Skeletal muscle satellite cell (primary cell): ENCODE measurements at regions not wholly inside any gene's neighbourhood (a gene's known extent, or its start where the extent isn't known, plus 50 kb on each side); places are given as distances from the start of the nearest gene placed in this dataset.
A peak's percentile ranks its signal among the peaks of the same experiment; 100 is the strongest.

Experiments used
- H3K27me3 ChIP-seq: 2 replicates; pipeline ENCODE4 v1.7.0; 2013; ENCODE audit warnings: low read length; ENCODE audit not compliant: control insufficient read depth, insufficient read depth
- H3K36me3 ChIP-seq: 2 replicates; pipeline ENCODE4 v1.7.0; 2013; ENCODE audit warnings: mild to moderate bottlenecking, control low read depth, low read length; ENCODE audit not compliant: insufficient read depth
- H3K4me1 ChIP-seq: 2 replicates; pipeline ENCODE4 v1.7.0; 2013; ENCODE audit warnings: low read length; ENCODE audit not compliant: control insufficient read depth, insufficient read depth
- H3K4me2 ChIP-seq: 2 replicates; pipeline ENCODE4 v1.7.0; 2013; ENCODE audit warnings: mild to moderate bottlenecking, low read length
- H3K4me3 ChIP-seq: 2 replicates; pipeline ENCODE4 v1.7.0; 2013; ENCODE audit warnings: low read length
- H3K9ac ChIP-seq: 2 replicates; pipeline ENCODE4 v1.7.0; 2013; ENCODE audit warnings: mild to moderate bottlenecking, low read depth, low read length, moderate library complexity
- H3K9me3 ChIP-seq: replicated peaks from 2 replicates; pipeline ENCODE4 v1.7.0; 2013; ENCODE audit warnings: mild to moderate bottlenecking, control low read depth, low read length

- H3K36me3 ChIP-seq, result no peaks in the 10 kb centered on the region
- no peaks in the 10 kb centered on the region for H3K9me3 ChIP-seq
- H3K27me3 ChIP-seq, result peaks cover 7% of the 10 kb centered on the region
These were observed 51.4 kb upstream of the KANK4 start for GRCh38 chr1:62370594-62370993.

GRCh38 chr1:62371375-62371774 lies 52.1 kb upstream of the KANK4 start:
- H3K27me3 ChIP-seq, result peaks cover 7% of the 10 kb centered on the region
- no peaks in the 10 kb centered on the region for H3K4me1 ChIP-seq
- no peaks in the 10 kb centered on the region for H3K9me3 ChIP-seq
- no peak overlapping the region for H3K9ac ChIP-seq
- H3K4me2 ChIP-seq, result no peak overlapping the region
- H3K4me3 ChIP-seq, result no peak overlapping the region
- H3K36me3 ChIP-seq, result no peaks in the 10 kb centered on the region

More at GRCh38 chr1:62370594-62370993, 51.4 kb upstream of the KANK4 start:
- Histone ChIP-seq H3K9ac (no peak overlapping the region), H3K4me1 (no peaks in the 10 kb centered on the region), H3K4me3 (no peak overlapping the region), H3K4me2 (no peak overlapping the region)

GRCh38 chr1:62373221-62373620 lies 54.0 kb upstream of the KANK4 start:
- Histone ChIP-seq H3K9me3 (no peaks in the 10 kb centered on the region), H3K4me1 (no peaks in the 10 kb centered on the region)

GRCh38 chr1:62377043-62377562 lies 57.9 kb upstream of the KANK4 start:
- Histone ChIP-seq H3K9ac (no peak overlapping the region), H3K4me2 (no peak overlapping the region), H3K9me3 (no peaks in the 10 kb centered on the region), H3K4me3 (no peak overlapping the region), H3K36me3 (no peaks in the 10 kb centered on the region), H3K27me3 (no peaks in the 10 kb centered on the region), H3K4me1 (no peaks in the 10 kb centered on the region)

More at GRCh38 chr1:62373221-62373620, 54.0 kb upstream of the KANK4 start:
- Histone ChIP-seq H3K27me3 (peaks cover 5% of the 10 kb centered on the region), H3K9ac (no peak overlapping the region), H3K4me2 (no peak overlapping the region), H3K4me3 (no peak overlapping the region), H3K36me3 (no peaks in the 10 kb centered on the region)

DNA sequence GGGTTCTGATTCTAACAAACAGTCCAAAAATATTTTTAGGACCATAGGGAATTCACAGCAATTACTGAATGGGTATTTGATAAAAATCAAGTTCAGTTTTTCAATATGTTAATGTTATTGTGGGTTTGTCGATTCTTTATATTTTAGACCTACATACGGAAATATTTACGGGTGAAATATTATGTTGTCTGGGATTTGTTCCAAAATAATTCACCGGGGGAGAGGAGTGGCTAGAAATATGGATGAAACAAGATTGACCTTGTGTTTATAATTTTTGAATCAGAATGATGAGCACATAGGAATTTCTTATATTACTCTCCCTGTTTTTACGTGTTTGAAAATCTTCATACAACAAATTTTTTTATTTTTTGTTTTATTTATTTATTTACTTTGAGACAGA lies 56.7 kb upstream of the USP1 start:
- H3K36me3 ChIP-seq, result no peaks in the 10 kb centered on the region
- H3K9ac ChIP-seq, result no peak overlapping the region
- no peaks in the 10 kb centered on the region for H3K27me3 ChIP-seq
- H3K9me3 ChIP-seq, result no peaks in the 10 kb centered on the region
- no peak overlapping the region for H3K4me2 ChIP-seq
- H3K4me1 ChIP-seq, result peaks cover 8% of the 10 kb centered on the region
- no peak overlapping the region for H3K4me3 ChIP-seq

- no peaks in the 10 kb centered on the region for H3K27me3 ChIP-seq
- no peak overlapping the region for H3K9ac ChIP-seq
- no peaks in the 10 kb centered on the region for H3K36me3 ChIP-seq
- H3K4me3 ChIP-seq, result no peak overlapping the region
- no peaks in the 10 kb centered on the region for H3K9me3 ChIP-seq
- peaks cover 9% of the 10 kb centered on the region for H3K4me1 ChIP-seq
- no peak overlapping the region for H3K4me2 ChIP-seq
These were observed 54.8 kb upstream of the USP1 start for GRCh38 chr1:62381831-62382657.

- Histone ChIP-seq H3K4me1 (peaks cover 9% of the 10 kb centered on the region), H3K9me3 (no peaks in the 10 kb centered on the region), H3K9ac (no peak overlapping the region), H3K4me2 (no peak overlapping the region), H3K36me3 (no peaks in the 10 kb centered on the region), H3K27me3 (no peaks in the 10 kb centered on the region), H3K4me3 (no peak overlapping the region)
These were observed 54.2 kb upstream of the USP1 start for GRCh38 chr1:62382658-62382955.

DNA sequence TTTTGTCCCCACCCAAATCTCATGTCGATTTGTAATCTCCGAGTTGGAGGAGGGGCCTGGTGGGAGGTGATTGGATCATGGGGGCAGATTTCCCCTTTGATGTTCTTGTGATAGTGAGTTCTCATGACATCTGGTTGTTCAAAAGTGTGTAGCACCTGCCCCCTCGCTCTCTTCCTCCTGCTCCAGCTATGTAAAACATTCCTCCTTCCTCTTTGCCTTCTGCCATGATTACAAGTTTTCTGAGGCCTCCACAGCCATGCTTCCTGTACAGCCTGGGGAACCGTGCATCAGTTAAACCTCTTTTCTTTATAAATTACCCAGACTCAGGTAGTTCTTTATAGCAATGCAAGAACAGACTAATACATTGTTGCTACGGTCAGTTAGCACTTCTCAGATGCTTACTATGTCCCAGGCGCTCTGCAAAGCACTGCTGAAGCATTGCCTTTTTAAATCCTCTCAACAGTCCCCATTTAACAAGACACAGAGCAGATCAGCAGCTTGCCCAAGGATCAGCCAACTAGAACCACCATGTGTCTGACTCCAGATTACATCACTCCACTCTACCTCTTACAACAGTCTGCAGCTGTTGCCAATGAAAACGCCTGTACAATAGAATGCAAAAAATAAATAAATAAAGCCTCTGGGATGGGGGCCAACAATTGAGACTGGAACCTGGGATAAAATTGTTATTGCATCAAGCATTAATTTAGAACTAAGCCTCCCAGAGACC lies 52.4 kb upstream of the USP1 start:
- no peaks in the 10 kb centered on the region for H3K27me3 ChIP-seq
- H3K4me2 ChIP-seq, result peak overlapping the region; percentile 19
- H3K9me3 ChIP-seq, result no peaks in the 10 kb centered on the region
- no peak overlapping the region for H3K9ac ChIP-seq
- peaks cover 9% of the 10 kb centered on the region for H3K4me1 ChIP-seq
- H3K36me3 ChIP-seq, result no peaks in the 10 kb centered on the region
- no peak overlapping the region for H3K4me3 ChIP-seq

DNA sequence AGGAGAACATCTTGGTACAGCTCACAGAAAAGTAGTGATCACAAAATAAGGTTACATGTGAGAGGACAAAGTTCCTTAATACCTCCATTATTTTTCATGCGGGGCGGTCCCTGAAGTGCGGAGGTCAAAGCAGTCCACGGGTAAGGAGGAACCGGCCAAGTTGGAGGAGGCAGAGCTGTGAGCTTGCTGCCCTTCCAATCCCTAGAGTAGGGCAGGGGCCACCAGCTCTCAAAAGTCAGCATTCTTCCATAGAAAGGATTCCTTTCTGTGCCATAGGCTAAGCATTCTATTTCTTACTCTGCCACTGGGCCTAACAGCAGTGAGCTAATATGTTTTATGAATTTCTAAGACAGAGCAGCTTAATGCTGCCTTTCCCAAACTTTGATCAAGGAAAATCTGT lies 50.9 kb upstream of the USP1 start:
- Histone ChIP-seq H3K4me2 (no peak overlapping the region), H3K36me3 (no peaks in the 10 kb centered on the region), H3K4me1 (peaks cover 9% of the 10 kb centered on the region), H3K9ac (no peak overlapping the region), H3K4me3 (no peak overlapping the region), H3K27me3 (no peaks in the 10 kb centered on the region), H3K9me3 (no peaks in the 10 kb centered on the region)

DNA sequence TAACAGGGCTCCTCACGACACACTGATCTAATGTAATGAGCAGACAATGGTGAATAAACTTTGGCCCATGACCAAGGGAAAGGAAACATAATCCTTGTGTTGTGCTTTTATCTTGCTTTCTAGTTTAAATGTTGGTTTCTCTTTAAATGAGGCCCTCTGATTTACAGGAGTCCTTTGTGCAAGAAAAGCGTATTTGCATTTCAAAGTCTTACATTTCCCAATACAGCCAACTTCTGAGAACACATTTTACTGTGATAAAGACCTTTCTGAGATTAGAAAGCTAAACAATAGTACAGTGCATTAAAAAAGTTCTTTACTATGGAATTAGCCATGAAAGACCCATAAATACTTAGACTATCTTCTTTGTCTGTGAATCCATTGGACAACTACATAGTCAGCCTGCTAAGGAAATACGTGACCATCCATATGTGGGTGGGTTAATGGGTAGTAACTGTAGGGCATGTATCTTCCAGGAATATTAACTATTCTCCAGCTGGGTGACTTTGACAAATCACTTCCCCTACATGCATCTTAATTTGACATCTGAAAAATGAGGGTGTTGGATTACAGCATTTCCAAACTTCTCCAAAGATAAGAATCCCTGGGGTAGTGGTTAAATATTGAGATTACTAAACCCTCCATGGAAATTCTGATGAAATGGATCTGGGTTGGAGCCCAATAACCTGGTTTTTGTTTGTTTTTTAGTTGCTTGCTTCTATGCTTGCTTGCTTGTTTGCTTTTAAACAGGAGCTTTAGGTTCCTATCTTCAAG lies 50.3 kb upstream of the USP1 start:
- no peaks in the 10 kb centered on the region for H3K36me3 ChIP-seq
- H3K4me2 ChIP-seq, result no peak overlapping the region
- H3K9ac ChIP-seq, result no peak overlapping the region
- H3K4me3 ChIP-seq, result no peak overlapping the region
- H3K9me3 ChIP-seq, result no peaks in the 10 kb centered on the region
- H3K27me3 ChIP-seq, result peaks cover 3% of the 10 kb centered on the region
- H3K4me1 ChIP-seq, result peaks cover 9% of the 10 kb centered on the region
